Natural killer cell treated with Interleukin-12 subunit alpha and Interleukin-12 subunit beta and Interleukin-15 and Interleukin-18, amount 100 ng/mL, for 72 hours (primary cell): ENCODE measurements at regions not wholly inside any gene's neighbourhood (a gene's known extent, or its start where the extent isn't known, plus 50 kb on each side); places are given as distances from the start of the nearest gene placed in this dataset.

Source experiments
- ATAC-seq, 2 donors: fragments of 150-1000 bp; cut with Tn5 transposase in 1 of 2; sonication (Bioruptor Pico), chemical (Tn5 transposase) in 1 of 2; 2 replicates each; pipeline ENCODE4 v1.10.0; 2021
- DNase-seq: peaks from one replicate; pipeline ENCODE4 v3.0.0; 2022; ENCODE audit warnings: low spot score
- H3K27ac Mint-ChIP-seq, 2 donors: 1 replicate in 1 of 2; 2 replicates in 1 of 2; pipeline ENCODE4 v1.8.0; 2022; ENCODE audit warnings: mixed read lengths in 2 of 2, mild to moderate bottlenecking in 1 of 2, moderate library complexity in 1 of 2
- H3K27me3 Mint-ChIP-seq, 2 donors: 1 replicate in 1 of 2; 2 replicates in 1 of 2; pipeline ENCODE4 v1.8.0; 2022; ENCODE audit warnings: mixed read lengths in 2 of 2
- H3K36me3 Mint-ChIP-seq: one replicate; pipeline ENCODE4 v1.8.0; 2022; ENCODE audit warnings: mixed read lengths
- H3K4me1 Mint-ChIP-seq, 2 donors: 1 replicate in 1 of 2; 2 replicates in 1 of 2; pipeline ENCODE4 v1.8.0; 2022; ENCODE audit warnings: low read depth in 2 of 2, mixed read lengths in 2 of 2, mild to moderate bottlenecking in 1 of 2
- H3K4me3 Mint-ChIP-seq: one replicate; pipeline ENCODE4 v1.8.0; 2022; ENCODE audit warnings: mixed read lengths
- H3K9me3 Mint-ChIP-seq: 2 replicates; pipeline ENCODE4 v1.8.0; 2022; ENCODE audit warnings: mixed read lengths

DNA sequence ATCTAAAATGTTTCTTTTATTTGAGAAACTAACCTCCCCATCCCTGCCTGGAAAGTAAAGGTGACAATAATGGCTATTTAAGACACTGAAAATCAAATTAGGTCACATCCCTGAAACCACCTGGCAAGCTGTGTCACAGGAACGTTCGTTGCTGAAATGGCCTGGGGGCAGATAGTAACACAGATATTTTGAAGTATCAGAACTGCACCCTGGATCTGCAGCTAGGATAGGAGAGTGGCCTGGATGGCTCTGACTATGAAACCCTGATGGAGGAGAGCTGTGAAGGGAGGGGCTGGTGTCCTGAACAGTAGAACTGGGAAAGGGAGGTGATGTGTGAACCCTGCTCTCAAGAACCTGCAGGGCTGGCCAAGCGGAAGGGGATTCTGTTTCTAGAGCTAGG, 648.3 kb upstream of the CFAP20DC start:
- no peaks in the 10 kb centered on the region for H3K27me3 Mint-ChIP-seq
- DNase-seq = no peak
- H3K9me3 Mint-ChIP-seq = no peaks in the 10 kb centered on the region
- H3K4me1 Mint-ChIP-seq = no peaks in the 10 kb centered on the region
- H3K27ac Mint-ChIP-seq = no peak overlapping the region
- ATAC-seq = no peak
- H3K4me3 Mint-ChIP-seq = no peak overlapping the region
- H3K36me3 Mint-ChIP-seq = no peaks in the 10 kb centered on the region

GRCh38 chr3:59696783-59697182, 647.0 kb upstream of the CFAP20DC start:
- ATAC-seq (no peak), DNase-seq (no peak)
- Mint-ChIP-seq H3K36me3 (no peaks in the 10 kb centered on the region), H3K9me3 (no peaks in the 10 kb centered on the region), H3K4me3 (no peak overlapping the region), H3K27ac (no peak overlapping the region), H3K4me1 (peaks cover 0 to 9% of the 10 kb centered on the region in 2 donors), H3K27me3 (no peaks in the 10 kb centered on the region)

DNA sequence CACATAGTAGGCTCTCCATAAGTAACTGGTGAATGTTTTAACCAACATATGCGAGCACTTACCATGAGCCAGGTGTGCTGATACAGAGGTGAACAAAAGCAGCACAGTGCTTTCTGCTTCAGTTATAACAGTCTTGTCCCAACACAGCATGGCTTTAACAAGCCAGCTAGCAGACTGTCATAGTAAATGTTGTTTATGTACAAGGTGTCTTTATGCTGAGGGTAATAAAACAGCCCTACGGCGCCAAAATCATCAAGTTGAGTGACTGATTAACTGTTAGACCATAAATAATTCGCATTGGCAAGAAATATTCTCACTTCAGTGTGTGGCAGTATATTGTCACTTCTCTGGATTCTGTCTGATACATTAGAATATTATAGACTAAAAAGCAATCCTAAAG, 646.0 kb upstream of the CFAP20DC start:
- DNase-seq (no peak), ATAC-seq (no peak)
- H3K4me1 Mint-ChIP-seq = peaks cover 0 to 9% of the 10 kb centered on the region in 2 donors
- no peaks in the 10 kb centered on the region for H3K27me3 Mint-ChIP-seq
- no peak overlapping the region for H3K27ac Mint-ChIP-seq
- no peaks in the 10 kb centered on the region for H3K36me3 Mint-ChIP-seq
- no peaks in the 10 kb centered on the region for H3K9me3 Mint-ChIP-seq
- H3K4me3 Mint-ChIP-seq = no peak overlapping the region

- Mint-ChIP-seq H3K36me3 (no peaks in the 10 kb centered on the region), H3K4me3 (no peak overlapping the region)
These were observed 642.3 kb upstream of the CFAP20DC start for GRCh38 chr3:59692117-59692516.

DNA sequence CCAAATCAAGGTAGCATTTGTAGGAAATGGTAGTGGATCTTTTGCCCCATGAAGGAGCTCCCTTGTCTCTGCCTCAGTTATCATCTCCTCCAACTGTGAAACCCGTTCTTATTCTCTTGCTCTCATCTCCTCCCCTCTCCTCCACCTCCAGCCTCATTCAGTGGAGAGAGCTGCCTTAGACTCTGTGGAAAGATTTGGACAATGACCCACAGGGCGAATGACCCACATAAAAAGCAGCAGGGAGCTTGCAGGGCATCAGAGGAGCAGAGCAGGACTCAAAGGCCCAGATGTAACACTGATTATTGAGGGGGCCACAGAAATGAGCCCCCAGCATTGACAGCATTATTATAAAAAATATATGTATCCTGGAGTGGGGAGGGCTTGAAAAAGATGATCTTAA, 641.1 kb upstream of the CFAP20DC start:
- H3K27ac Mint-ChIP-seq = no peak overlapping the region
- H3K4me1 Mint-ChIP-seq = peaks cover 0 to 9% of the 10 kb centered on the region in 2 donors
- no peak for ATAC-seq
- no peaks in the 10 kb centered on the region for H3K36me3 Mint-ChIP-seq
- H3K27me3 Mint-ChIP-seq = no peaks in the 10 kb centered on the region
- H3K9me3 Mint-ChIP-seq = no peaks in the 10 kb centered on the region
- H3K4me3 Mint-ChIP-seq = no peak overlapping the region
- no peak for DNase-seq

More at GRCh38 chr3:59692117-59692516, 642.3 kb upstream of the CFAP20DC start:
- Mint-ChIP-seq H3K27me3 (no peaks in the 10 kb centered on the region), H3K27ac (no peak overlapping the region), H3K9me3 (no peaks in the 10 kb centered on the region), H3K4me1 (peaks cover 0 to 9% of the 10 kb centered on the region in 2 donors)
- DNase-seq = no peak
- no peak for ATAC-seq

GRCh38 chr3:59688636-59689035, 638.8 kb upstream of the CFAP20DC start:
- ATAC-seq (no peak), DNase-seq (no peak)
- no peak overlapping the region for H3K27ac Mint-ChIP-seq
- H3K4me3 Mint-ChIP-seq = no peak overlapping the region
- no peaks in the 10 kb centered on the region for H3K9me3 Mint-ChIP-seq
- no peaks in the 10 kb centered on the region for H3K27me3 Mint-ChIP-seq
- H3K36me3 Mint-ChIP-seq = no peaks in the 10 kb centered on the region
- peaks cover 0 to 9% of the 10 kb centered on the region in 2 donors for H3K4me1 Mint-ChIP-seq

- Mint-ChIP-seq H3K9me3 (no peaks in the 10 kb centered on the region), H3K4me1 (no peaks in the 10 kb centered on the region), H3K4me3 (no peak overlapping the region), H3K27me3 (peaks cover 0 to 12% of the 10 kb centered on the region in 2 donors), H3K27ac (no peak overlapping the region), H3K36me3 (no peaks in the 10 kb centered on the region)
- no peak for ATAC-seq
- no peak for DNase-seq
These were observed 635.6 kb upstream of the CFAP20DC start for GRCh38 chr3:59685432-59685831.

DNA sequence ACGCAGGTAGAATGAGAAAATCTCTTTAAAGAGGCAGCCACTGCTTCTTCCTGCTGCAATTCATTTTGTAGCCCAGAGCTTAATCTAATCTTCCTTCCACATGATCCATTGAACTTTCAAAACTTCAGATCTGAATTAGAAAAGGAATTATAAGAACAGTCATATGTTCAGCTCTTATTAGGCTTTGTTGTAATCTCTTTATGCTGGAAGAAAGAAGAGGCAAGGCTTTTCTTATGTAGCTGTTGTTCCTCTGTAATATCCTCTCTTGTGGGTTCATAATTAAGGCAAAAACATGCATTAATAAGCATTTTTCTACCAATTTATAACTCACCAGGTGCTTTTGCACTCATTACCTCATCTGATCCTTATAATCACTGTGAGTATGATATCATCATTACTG, 634.9 kb upstream of the CFAP20DC start:
- peaks cover 0 to 18% of the 10 kb centered on the region in 2 donors for H3K27me3 Mint-ChIP-seq
- no peak overlapping the region for H3K27ac Mint-ChIP-seq
- no peaks in the 10 kb centered on the region for H3K36me3 Mint-ChIP-seq
- H3K4me3 Mint-ChIP-seq = no peak overlapping the region
- DNase-seq (no peak), ATAC-seq (no peak)
- H3K4me1 Mint-ChIP-seq = no peaks in the 10 kb centered on the region
- no peaks in the 10 kb centered on the region for H3K9me3 Mint-ChIP-seq

GRCh38 chr3:59680919-59681318, 631.1 kb upstream of the CFAP20DC start:
- Mint-ChIP-seq H3K36me3 (no peaks in the 10 kb centered on the region), H3K4me3 (no peak overlapping the region), H3K4me1 (no peaks in the 10 kb centered on the region), H3K27me3 (peaks cover 0 to 19% of the 10 kb centered on the region in 2 donors), H3K9me3 (no peaks in the 10 kb centered on the region), H3K27ac (no peak overlapping the region)
- ATAC-seq (no peak), DNase-seq (no peak)

DNA sequence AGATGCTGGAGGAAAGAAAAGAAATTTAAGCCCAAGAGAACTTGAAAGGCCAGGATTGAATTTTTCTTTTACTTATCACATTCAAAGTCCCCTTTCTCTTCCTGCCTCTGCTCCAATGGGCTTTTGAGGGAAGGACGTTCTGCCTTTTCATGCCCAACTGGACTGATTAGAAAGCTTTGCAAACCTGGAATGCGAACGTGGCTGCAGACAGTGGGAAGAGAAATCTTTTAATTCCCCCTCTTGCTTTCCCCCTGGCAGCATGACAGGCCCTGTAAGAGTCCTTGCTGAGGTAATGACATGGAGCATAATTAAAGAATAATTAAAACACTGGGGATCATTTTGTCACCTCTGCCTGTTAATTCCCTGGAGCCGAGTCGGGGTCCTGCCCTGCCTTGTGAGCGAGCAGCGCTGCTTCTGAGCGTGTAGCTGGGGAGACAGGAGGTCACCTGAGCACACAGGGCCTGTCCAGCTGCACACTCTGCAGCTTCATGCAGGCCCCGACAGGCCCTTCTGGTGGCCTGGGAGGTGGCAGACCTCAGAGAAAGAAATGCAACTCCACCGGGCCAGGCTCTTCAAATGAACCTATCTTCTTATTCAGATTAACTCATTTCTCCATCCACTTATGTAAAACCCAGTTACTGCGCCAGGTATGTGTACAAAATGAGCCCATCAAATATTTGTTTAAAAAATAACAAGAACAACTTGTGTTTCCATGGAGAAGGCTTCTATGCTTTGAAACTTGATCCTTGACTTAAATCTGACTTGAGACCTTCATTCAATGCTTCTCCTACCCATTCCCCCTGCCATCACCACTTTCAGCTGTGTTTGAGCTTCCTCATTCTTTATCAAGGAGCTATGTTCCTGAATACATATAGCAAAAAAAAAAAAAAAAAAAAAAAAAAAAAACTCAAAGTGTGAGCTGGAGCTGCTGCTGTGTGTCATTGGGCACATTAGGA, 628.2 kb upstream of the CFAP20DC start:
- H3K4me3 Mint-ChIP-seq = no peak overlapping the region
- H3K27me3 Mint-ChIP-seq = peaks cover 6 to 25% of the 10 kb centered on the region in 2 donors
- ATAC-seq (no peak), DNase-seq (no peak)
- no peak overlapping the region for H3K27ac Mint-ChIP-seq
- no peaks in the 10 kb centered on the region for H3K9me3 Mint-ChIP-seq
- no peaks in the 10 kb centered on the region for H3K36me3 Mint-ChIP-seq
- no peaks in the 10 kb centered on the region for H3K4me1 Mint-ChIP-seq

DNA sequence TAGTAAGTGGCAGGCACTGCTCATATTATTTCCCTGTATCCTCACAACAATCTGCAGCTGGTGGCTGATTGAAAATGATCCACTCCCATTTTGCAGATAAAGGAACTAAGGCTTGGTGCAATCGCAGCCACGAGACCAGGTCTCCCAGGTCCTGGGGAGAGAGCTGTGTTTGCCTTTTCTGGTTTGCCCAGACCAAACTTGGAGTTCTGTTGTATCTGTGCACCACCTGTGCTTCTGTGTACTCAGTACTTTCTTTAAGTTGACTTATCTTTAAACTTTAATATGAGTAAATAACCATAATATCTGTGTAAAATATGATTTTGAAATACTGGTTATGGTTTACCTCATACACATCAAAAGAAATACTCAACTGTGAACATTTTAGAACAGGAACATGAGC, 625.7 kb upstream of the CFAP20DC start:
- H3K4me3 Mint-ChIP-seq = no peak overlapping the region
- H3K27me3 Mint-ChIP-seq = peaks cover 6 to 18% of the 10 kb centered on the region in 2 donors
- no peak overlapping the region for H3K27ac Mint-ChIP-seq
- H3K36me3 Mint-ChIP-seq = no peaks in the 10 kb centered on the region
- DNase-seq = no peak
- H3K9me3 Mint-ChIP-seq = no peaks in the 10 kb centered on the region
- H3K4me1 Mint-ChIP-seq = no peaks in the 10 kb centered on the region
- ATAC-seq = no peak

GRCh38 chr3:59663076-59663850, 613.4 kb upstream of the CFAP20DC start:
- DNase-seq = no peak
- Mint-ChIP-seq H3K27me3 (no peaks in the 10 kb centered on the region), H3K9me3 (no peaks in the 10 kb centered on the region), H3K27ac (no peak overlapping the region), H3K4me3 (no peak overlapping the region), H3K4me1 (no peaks in the 10 kb centered on the region), H3K36me3 (no peaks in the 10 kb centered on the region)
- no peak for ATAC-seq

- H3K27me3 Mint-ChIP-seq = no peaks in the 10 kb centered on the region
- H3K9me3 Mint-ChIP-seq = no peaks in the 10 kb centered on the region
- no peaks in the 10 kb centered on the region for H3K36me3 Mint-ChIP-seq
- no peak overlapping the region for H3K27ac Mint-ChIP-seq
- DNase-seq (no peak), ATAC-seq (no peak)
- H3K4me1 Mint-ChIP-seq = no peaks in the 10 kb centered on the region
- no peak overlapping the region for H3K4me3 Mint-ChIP-seq
These were observed 611.2 kb upstream of the CFAP20DC start for GRCh38 chr3:59660852-59661625.
